A549 (cell line): ENCODE measurements at regions not wholly inside any gene's neighbourhood (a gene's known extent, or its start where the extent isn't known, plus 50 kb on each side); places are given as distances from the start of the nearest gene placed in this dataset.

Experiments
- ATAC-seq, 2 experiments: fragments of 200-7000 bp in 1 of 2; fragments of >200 bp in 1 of 2; cut with Nextera tagmentation in 1 of 2; cut with Tn5 transposase in 1 of 2; 3 replicates each; pipeline versions ENCODE4 v1.8.0 to v1.9.1; 2018 to 2020; ENCODE audit warnings: mild to moderate bottlenecking in 1 of 2, moderate library complexity in 1 of 2
- CTCF ChIA-PET: fragments of 300-600 bp; sonication (Branson Sonifier 250); formaldehyde crosslinking; extraction: SDS; loops from one replicate; lab custom pipeline; 2021; ENCODE audit warnings: antibody characterized with exemption, inconsistent platforms; lab: Yijun Ruan, JAX
- POLR2A ChIA-PET: fragments of 350-600 bp; formaldehyde crosslinking; extraction: SDS; loops from one replicate; lab custom pipeline; 2021; ENCODE audit warnings: antibody characterized with exemption, inconsistent platforms; lab: Yijun Ruan, JAX
- DNase-seq, 2 experiments: peaks; one replicate each; pipeline versions ENCODE4 v3.0.0 to v3.0.0-alpha.2; 2011 to 2016; ENCODE audit warnings: low read depth in 1 of 2, low spot score in 1 of 2
- FAIRE-seq: peaks from 2 replicates; lab custom pipeline; 2011; peaks lifted over from hg19 to GRCh38; lab: Jason Lieb, UNC
- H3K27ac ChIP-seq, 2 experiments: fragments of >200 bp; sonication (Bioruptor Twin); formaldehyde crosslinking; 3 replicates each; pipeline ENCODE4 v1.5.1; 2016 to 2017
- H3K4me1 ChIP-seq: fragments of >200 bp; sonication (Bioruptor Twin); formaldehyde crosslinking; 3 replicates; pipeline ENCODE4 v1.6.1; 2016
- H3K4me2 ChIP-seq: fragments of >200 bp; sonication (Bioruptor Twin); formaldehyde crosslinking; 3 replicates; pipeline ENCODE4 v1.6.1; 2016
- H3K4me3 ChIP-seq: fragments of >200 bp; sonication (Bioruptor Twin); formaldehyde crosslinking; 3 replicates; pipeline ENCODE4 v1.5.1; 2016
- H3K9me3 ChIP-seq: fragments of >200 bp; sonication (Bioruptor Twin); formaldehyde crosslinking; 3 replicates; pipeline ENCODE4 v1.6.1; 2016
- CBX2 ChIP-seq: fragments of 200-600 bp; sonication (generic); IDR thresholded peaks from 2 replicates; pipeline ENCODE4 v1.6.1; 2016; ENCODE audit warnings: low read depth, mild to moderate bottlenecking, borderline replicate concordance
- CEBPB ChIP-seq, 2 experiments: fragments of >200 bp in 1 of 2; sonication (Bioruptor Twin) in 1 of 2; formaldehyde crosslinking in 1 of 2; IDR thresholded peaks; 2 replicates each; pipeline ENCODE4 v1.6.1; 2012 to 2016
- CHD2 ChIP-seq: fragments of 150-350 bp; IDR thresholded peaks from 2 replicates; pipeline ENCODE4 v1.6.1; 2014; ENCODE audit warnings: low read length; ENCODE audit not compliant: partially characterized antibody
- EHF ChIP-seq: fragments of 250-450 bp; sonication (Bioruptor Pico); IDR thresholded peaks from 2 replicates; pipeline ENCODE4 v1.5.0; 2020; ENCODE audit warnings: mild to moderate bottlenecking
- EP300 ChIP-seq, 2 experiments: fragments of >200 bp; sonication (Bioruptor Twin); formaldehyde crosslinking; IDR thresholded peaks; 2 replicates in 1 of 2; 3 replicates in 1 of 2; pipeline ENCODE4 v1.6.1; 2016 to 2017
- ESRRA ChIP-seq: fragments of 150-350 bp; IDR thresholded peaks from 2 replicates; pipeline ENCODE4 v1.6.1; 2014; ENCODE audit warnings: mild to moderate bottlenecking, low read length, borderline replicate concordance
- FOSB ChIP-seq: fragments of 250-450 bp; sonication (Bioruptor Pico); IDR thresholded peaks from 2 replicates; pipeline ENCODE4 v1.5.0; 2020; ENCODE audit warnings: mild to moderate bottlenecking, moderate library complexity
- FOSL2 ChIP-seq, 2 experiments: fragments of 450-650 bp in 1 of 2; fragments of >200 bp in 1 of 2; sonication (Bioruptor Twin) in 1 of 2; formaldehyde crosslinking; IDR thresholded peaks; 2 replicates each; pipeline versions ENCODE4 v1.5.0 to v1.6.1; 2016 to 2020; ENCODE audit warnings: mild to moderate bottlenecking in 1 of 2, moderate library complexity in 1 of 2
- GATA3 ChIP-seq: IDR thresholded peaks from 2 replicates; pipeline ENCODE4 v1.6.1; 2012; ENCODE audit warnings: borderline replicate concordance
- HEYL ChIP-seq: fragments of 250-450 bp; sonication (Bioruptor Pico); IDR thresholded peaks from 2 replicates; pipeline ENCODE4 v1.8.0; 2021; ENCODE audit warnings: mild to moderate bottlenecking, moderate library complexity
- HOXA7 ChIP-seq: fragments of 250-450 bp; sonication (Bioruptor Pico); IDR thresholded peaks from 2 replicates; pipeline ENCODE4 v1.5.0; 2020; ENCODE audit warnings: mild to moderate bottlenecking, moderate library complexity
- HOXB13 ChIP-seq: fragments of 250-450 bp; sonication (Bioruptor Pico); IDR thresholded peaks from 2 replicates; pipeline ENCODE4 v1.5.0; 2020; ENCODE audit warnings: low read depth, mild to moderate bottlenecking, moderate library complexity
- HOXB5 ChIP-seq: fragments of 250-450 bp; sonication (Bioruptor Pico); IDR thresholded peaks from 2 replicates; pipeline ENCODE4 v1.5.0; 2020; ENCODE audit warnings: mild to moderate bottlenecking, moderate library complexity
- JUN ChIP-seq, 2 experiments: fragments of >200 bp; sonication (Bioruptor Twin); formaldehyde crosslinking; IDR thresholded peaks; 2 replicates in 1 of 2; 3 replicates in 1 of 2; pipeline ENCODE4 v1.6.1; 2016 to 2017
- JUNB ChIP-seq: fragments of >200 bp; sonication (Bioruptor Twin); formaldehyde crosslinking; IDR thresholded peaks from 2 replicates; pipeline ENCODE4 v1.6.1; 2016
- KDM5A ChIP-seq: fragments of 200-600 bp; sonication (generic); IDR thresholded peaks from 2 replicates; pipeline ENCODE4 v1.6.1; 2016; ENCODE audit warnings: antibody characterized with exemption, mild to moderate bottlenecking
- MAFK ChIP-seq: fragments of 450-650 bp; IDR thresholded peaks from 2 replicates; pipeline ENCODE4 v1.6.1; 2014; ENCODE audit not compliant: partially characterized antibody
- MAZ ChIP-seq: fragments of 150-350 bp; IDR thresholded peaks from 2 replicates; pipeline ENCODE4 v1.6.1; 2014; ENCODE audit warnings: antibody characterized with exemption, low read depth, low read length, borderline replicate concordance
- MYC ChIP-seq: IDR thresholded peaks from 2 replicates; pipeline ENCODE4 v1.6.1; 2012; ENCODE audit warnings: mild to moderate bottlenecking, inconsistent platforms, low read length, improper control_type of control experiment, borderline replicate concordance
- POLR2AphosphoS2 ChIP-seq: conservative IDR thresholded peaks from 2 replicates; pipeline ENCODE4 v1.6.1; 2012; ENCODE audit warnings: low read length, improper control_type of control experiment, inconsistent platforms
- RAD21 ChIP-seq, 2 experiments: fragments of >200 bp in 1 of 2; sonication (Bioruptor Twin) in 1 of 2; formaldehyde crosslinking in 1 of 2; IDR thresholded peaks in 1 of 2; conservative IDR thresholded peaks in 1 of 2; 2 replicates in 1 of 2; 3 replicates in 1 of 2; pipeline ENCODE4 v1.6.1; 2012 to 2018; ENCODE audit warnings: inconsistent platforms in 1 of 2
- RARB ChIP-seq: fragments of 250-450 bp; sonication (Bioruptor Pico); IDR thresholded peaks from 2 replicates; pipeline ENCODE4 v1.8.0; 2021; ENCODE audit warnings: mild to moderate bottlenecking, moderate library complexity
- SMC3 ChIP-seq: fragments of >200 bp; sonication (Bioruptor Twin); formaldehyde crosslinking; IDR thresholded peaks from 3 replicates; pipeline ENCODE4 v1.6.1; 2018; ENCODE audit warnings: inconsistent platforms
- ZC3H11A ChIP-seq: fragments of 450-650 bp; IDR thresholded peaks from 2 replicates; pipeline ENCODE4 v1.6.1; 2014; ENCODE audit warnings: antibody characterized with exemption, mild to moderate bottlenecking
- ZFP36 ChIP-seq: fragments of 450-650 bp; IDR thresholded peaks from 2 replicates; pipeline ENCODE4 v1.6.1; 2014; ENCODE audit warnings: borderline replicate concordance; ENCODE audit not compliant: partially characterized antibody
- WGBS: methylation state at CpG from one replicate; pipeline ENCODE4 v1.1.6; 2017; ENCODE audit errors: missing lambda C conversion rate; 5-methylcytosine and 5-hydroxymethylcytosine counted together
- TF ChIP-seq, protein P1 (sequence below): IDR thresholded peaks from 2 replicates; pipeline ENCODE4 v1.6.1; 2012; ENCODE audit warnings: low read depth, borderline replicate concordance
- TF ChIP-seq, protein P2 (sequence below): fragments of 200-600 bp; sonication (generic); IDR thresholded peaks from 2 replicates; pipeline ENCODE4 v1.6.1; 2016; ENCODE audit warnings: antibody characterized with exemption, mild to moderate bottlenecking, moderate library complexity
- TF ChIP-seq, protein P3 (sequence below): fragments of >200 bp; sonication (Bioruptor Twin); formaldehyde crosslinking; IDR thresholded peaks from 2 replicates; pipeline ENCODE4 v1.6.1; 2016
- TF ChIP-seq, protein P4 (sequence below): fragments of >200 bp; sonication (Bioruptor Twin); formaldehyde crosslinking; IDR thresholded peaks from 3 replicates; pipeline ENCODE4 v1.6.1; 2016

DNA sequence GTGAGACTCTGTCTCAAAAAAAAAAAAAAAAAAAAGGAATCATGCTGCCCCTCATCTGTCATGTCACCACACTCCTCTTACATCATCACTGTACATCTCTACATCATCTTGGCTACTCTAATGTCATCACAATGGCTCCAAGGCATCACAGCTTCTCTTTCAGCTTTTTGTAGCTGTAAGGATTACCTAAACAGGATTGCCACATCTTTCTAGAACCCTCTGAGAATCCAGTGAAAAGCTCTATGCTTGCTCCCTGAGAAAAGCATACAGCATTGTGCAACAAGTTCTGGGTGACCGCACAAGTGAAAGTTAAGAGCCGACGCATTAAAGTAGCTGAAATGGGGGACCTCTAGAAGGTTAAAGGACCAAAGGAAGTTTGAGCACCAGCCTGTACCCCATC lies 272.5 kb downstream of the C12orf50 start:
- peaks cover 6% of the 10 kb centered on the region; the same call in 1 of the 3 replicates for H3K9me3 ChIP-seq
- DNase-seq (peak in 1 of 2 experiments; percentile 15), ATAC-seq (0 out of 6 replicates have a peak, but pooled peaks of 1 of the 2 experiments have one; percentile 34), FAIRE-seq (no peak)
- CTCF ChIA-PET, result interaction anchor here (0.6 to 1.5 kb wide), 3 partner anchors 46 to 1828 kb away, joined by 3 to 6 read pairs (median 3); no protein-coding TSS in a partner anchor
- TF ChIP-seq ZC3H11A, result no peak
- TF ChIP-seq CEBPB (IDR thresholded peaks at IDR 0.05), result peak; percentile 6 to 45; a peak in 1 of 4 replicates
- TF ChIP-seq KDM5A, result no peak
- TF ChIP-seq HOXB5 (CRISPR knock-in tag), result no peak
- TF ChIP-seq, protein P1, sequence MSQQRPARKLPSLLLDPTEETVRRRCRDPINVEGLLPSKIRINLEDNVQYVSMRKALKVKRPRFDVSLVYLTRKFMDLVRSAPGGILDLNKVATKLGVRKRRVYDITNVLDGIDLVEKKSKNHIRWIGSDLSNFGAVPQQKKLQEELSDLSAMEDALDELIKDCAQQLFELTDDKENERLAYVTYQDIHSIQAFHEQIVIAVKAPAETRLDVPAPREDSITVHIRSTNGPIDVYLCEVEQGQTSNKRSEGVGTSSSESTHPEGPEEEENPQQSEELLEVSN, result no peak
- TF ChIP-seq ESRRA, result no peak
- no peak for TF ChIP-seq MYC
- POLR2A ChIA-PET, result no interaction called here
- no peak overlapping the region for H3K4me2 ChIP-seq
- peaks cover 18% of the 10 kb centered on the region for H3K4me1 ChIP-seq
- H3K27ac ChIP-seq, result peak overlapping the region; percentile 51 to 77; a peak in 5 of 6 replicates
- 96% methylated on average over 3 of the region's 3 CpGs for WGBS
- H3K4me3 ChIP-seq, result no peak overlapping the region

DNA sequence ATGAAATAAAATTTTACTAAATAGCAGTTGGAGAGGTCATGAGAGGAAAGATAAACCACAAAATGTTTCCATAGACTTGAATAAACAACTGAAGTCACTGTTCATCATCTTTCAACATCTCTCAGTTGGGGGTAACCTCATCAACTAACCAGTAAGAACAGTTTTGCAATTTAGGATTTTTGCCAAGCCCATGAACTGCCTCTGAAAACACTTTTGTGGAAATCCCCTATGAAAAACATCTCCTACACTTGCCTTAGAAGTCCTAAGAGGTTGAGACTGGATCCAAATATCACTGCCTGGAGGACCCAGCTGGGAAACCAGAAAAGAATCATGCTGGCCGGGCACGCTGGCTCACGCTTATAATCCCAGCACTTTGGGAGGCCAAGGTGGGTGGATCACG lies 273.1 kb downstream of the C12orf50 start:
- ChIA-PET CTCF (interaction anchor here (0.6 to 1.5 kb wide), 3 partner anchors 9 to 1827 kb away, joined by 3 to 6 read pairs (median 4); no protein-coding TSS in a partner anchor), POLR2A (no interaction called here)
- TF ChIP-seq, protein P2, sequence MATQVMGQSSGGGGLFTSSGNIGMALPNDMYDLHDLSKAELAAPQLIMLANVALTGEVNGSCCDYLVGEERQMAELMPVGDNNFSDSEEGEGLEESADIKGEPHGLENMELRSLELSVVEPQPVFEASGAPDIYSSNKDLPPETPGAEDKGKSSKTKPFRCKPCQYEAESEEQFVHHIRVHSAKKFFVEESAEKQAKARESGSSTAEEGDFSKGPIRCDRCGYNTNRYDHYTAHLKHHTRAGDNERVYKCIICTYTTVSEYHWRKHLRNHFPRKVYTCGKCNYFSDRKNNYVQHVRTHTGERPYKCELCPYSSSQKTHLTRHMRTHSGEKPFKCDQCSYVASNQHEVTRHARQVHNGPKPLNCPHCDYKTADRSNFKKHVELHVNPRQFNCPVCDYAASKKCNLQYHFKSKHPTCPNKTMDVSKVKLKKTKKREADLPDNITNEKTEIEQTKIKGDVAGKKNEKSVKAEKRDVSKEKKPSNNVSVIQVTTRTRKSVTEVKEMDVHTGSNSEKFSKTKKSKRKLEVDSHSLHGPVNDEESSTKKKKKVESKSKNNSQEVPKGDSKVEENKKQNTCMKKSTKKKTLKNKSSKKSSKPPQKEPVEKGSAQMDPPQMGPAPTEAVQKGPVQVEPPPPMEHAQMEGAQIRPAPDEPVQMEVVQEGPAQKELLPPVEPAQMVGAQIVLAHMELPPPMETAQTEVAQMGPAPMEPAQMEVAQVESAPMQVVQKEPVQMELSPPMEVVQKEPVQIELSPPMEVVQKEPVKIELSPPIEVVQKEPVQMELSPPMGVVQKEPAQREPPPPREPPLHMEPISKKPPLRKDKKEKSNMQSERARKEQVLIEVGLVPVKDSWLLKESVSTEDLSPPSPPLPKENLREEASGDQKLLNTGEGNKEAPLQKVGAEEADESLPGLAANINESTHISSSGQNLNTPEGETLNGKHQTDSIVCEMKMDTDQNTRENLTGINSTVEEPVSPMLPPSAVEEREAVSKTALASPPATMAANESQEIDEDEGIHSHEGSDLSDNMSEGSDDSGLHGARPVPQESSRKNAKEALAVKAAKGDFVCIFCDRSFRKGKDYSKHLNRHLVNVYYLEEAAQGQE, result no peak
- TF ChIP-seq, protein P3, sequence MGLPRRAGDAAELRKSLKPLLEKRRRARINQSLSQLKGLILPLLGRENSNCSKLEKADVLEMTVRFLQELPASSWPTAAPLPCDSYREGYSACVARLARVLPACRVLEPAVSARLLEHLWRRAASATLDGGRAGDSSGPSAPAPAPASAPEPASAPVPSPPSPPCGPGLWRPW, result peak; percentile 68; the same call in 1 of the 2 replicates
- TF ChIP-seq SMC3 (no peak), MYC (no peak), HEYL (CRISPR knock-in tag) (no peak), GATA3 (peak; percentile 87), EHF (no peak), CBX2 (no peak), POLR2AphosphoS2 (no peak), MAZ (no peak), FOSB (no peak), EP300 (IDR thresholded peaks at IDR 0.05) (peak; percentile 82 to 91; a peak in 4 of 5 replicates), ZFP36 (no peak), JUN (IDR thresholded peaks at IDR 0.05) (peak in 1 of 2 experiments; percentile 87; a peak in 3 of 5 replicates), RARB (CRISPR knock-in tag) (no peak), FOSL2 (IDR thresholded peaks at IDR 0.05) (no peak), FOSL2 (CRISPR knock-in tag; IDR thresholded peaks at IDR 0.05) (peak; percentile 64), HOXB13 (CRISPR knock-in tag) (no peak), JUNB (peak; percentile 73), RAD21 (conservative IDR thresholded peaks at IDR 0.05 in 1 of 2, IDR thresholded peaks at IDR 0.05 in 1 of 2) (peak in 1 of 2 experiments; percentile 45; a peak in 1 of 5 replicates), ESRRA (no peak), HOXA7 (CRISPR knock-in tag) (no peak), CEBPB (IDR thresholded peaks at IDR 0.05) (peak; percentile 90 to 94), CHD2 (no peak), MAFK (no peak), HOXB5 (CRISPR knock-in tag) (0 out of 2 replicates have a peak, but pooled peaks have one; percentile 12)
- TF ChIP-seq, protein P4, sequence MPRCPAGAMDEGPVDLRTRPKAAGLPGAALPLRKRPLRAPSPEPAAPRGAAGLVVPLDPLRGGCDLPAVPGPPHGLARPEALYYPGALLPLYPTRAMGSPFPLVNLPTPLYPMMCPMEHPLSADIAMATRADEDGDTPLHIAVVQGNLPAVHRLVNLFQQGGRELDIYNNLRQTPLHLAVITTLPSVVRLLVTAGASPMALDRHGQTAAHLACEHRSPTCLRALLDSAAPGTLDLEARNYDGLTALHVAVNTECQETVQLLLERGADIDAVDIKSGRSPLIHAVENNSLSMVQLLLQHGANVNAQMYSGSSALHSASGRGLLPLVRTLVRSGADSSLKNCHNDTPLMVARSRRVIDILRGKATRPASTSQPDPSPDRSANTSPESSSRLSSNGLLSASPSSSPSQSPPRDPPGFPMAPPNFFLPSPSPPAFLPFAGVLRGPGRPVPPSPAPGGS, result peak; percentile 82; the same call in 2 of the 3 replicates
- DNase-seq (peak; percentile 6 to 86), ATAC-seq (peak; percentile 77 to 80), FAIRE-seq (peak; percentile 59)
- 41% methylated on average over 4 of the region's 4 CpGs for WGBS
- H3K4me1 ChIP-seq, result peaks cover 18% of the 10 kb centered on the region
- H3K4me3 ChIP-seq, result no peak overlapping the region
- peak overlapping the region; percentile 51 to 80 for H3K27ac ChIP-seq
- H3K9me3 ChIP-seq, result peaks cover 6% of the 10 kb centered on the region; the same call in 1 of the 3 replicates
- H3K4me2 ChIP-seq, result peak overlapping the region; percentile 30; the same call in 2 of the 3 replicates
